Thoracic aorta (tissue), 2 donors: ENCODE measurements at regions not wholly inside any gene's neighbourhood (a gene's known extent, or its start where the extent isn't known, plus 50 kb on each side); places are given as distances from the start of the nearest gene placed in this dataset.

Source experiments
- ATAC-seq: fragments of 150-250 bp; one replicate; pipeline ENCODE4 v1.8.0; 2017; ENCODE audit warnings: low read depth; ENCODE audit not compliant: insufficient number of reproducible peaks, low FRiP score
- DNase-seq: peaks from one replicate; pipeline ENCODE4 v3.0.0-alpha.2; 2020; ENCODE audit warnings: low spot score
- H3K27ac ChIP-seq, 2 donors: fragments of 200-600 bp; sonication (generic); 1 replicate in 1 of 2; 2 replicates in 1 of 2; pipeline ENCODE4 v1.5.1; 2016; ENCODE audit warnings: mild to moderate bottlenecking in 2 of 2, moderate library complexity in 2 of 2
- H3K27me3 ChIP-seq: fragments of 200-600 bp; sonication (generic); replicated peaks from 2 replicates; pipeline ENCODE4 v1.6.0; 2016; ENCODE audit warnings: mild to moderate bottlenecking; ENCODE audit not compliant: insufficient read depth
- H3K36me3 ChIP-seq: fragments of 200-600 bp; sonication (generic); one replicate; pipeline ENCODE4 v1.5.1; 2016
- H3K4me1 ChIP-seq, 2 donors: fragments of 200-600 bp; sonication (generic); 1 replicate in 1 of 2; 2 replicates in 1 of 2; pipeline versions ENCODE4 v1.5.1 to v1.6.0; 2016; ENCODE audit warnings: low read depth in 2 of 2, mild to moderate bottlenecking in 1 of 2; ENCODE audit not compliant: control insufficient read depth in 1 of 2
- H3K4me3 ChIP-seq: fragments of 200-600 bp; sonication (generic); 2 replicates; pipeline ENCODE4 v1.5.1; 2016; ENCODE audit warnings: mild to moderate bottlenecking
- H3K9me3 ChIP-seq: fragments of 200-600 bp; sonication (generic); 2 replicates; pipeline ENCODE4 v1.5.1; 2016
- TF ChIP-seq, protein P1 (sequence below): fragments of 200-600 bp; sonication (generic); IDR thresholded peaks from one replicate; pipeline ENCODE4 v1.5.1; 2019; ENCODE audit warnings: antibody characterized with exemption

DNA sequence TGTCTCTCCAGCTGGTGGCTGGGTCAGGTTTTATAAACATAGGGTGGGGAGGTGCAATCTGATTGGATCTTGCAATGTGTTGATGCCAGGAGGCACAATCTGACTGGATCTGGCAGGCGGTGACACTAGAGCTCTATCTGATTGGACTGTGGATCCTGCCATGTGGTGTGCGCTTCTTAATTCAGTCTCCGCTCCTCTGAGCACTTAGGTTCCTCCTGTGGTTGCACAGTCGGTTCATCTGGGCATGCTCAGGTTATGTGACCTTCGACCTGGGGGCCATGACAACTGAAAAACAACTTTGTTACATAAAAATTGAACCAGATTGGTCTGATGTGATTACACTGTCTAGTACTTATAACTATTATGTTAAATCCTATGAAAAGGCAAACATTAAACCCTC lies 127.1 kb upstream of the SVIL start:
- Histone ChIP-seq H3K9me3 (no peaks in the 10 kb centered on the region), H3K4me3 (no peak overlapping the region), H3K27me3 (no peaks in the 10 kb centered on the region), H3K27ac (no peak overlapping the region), H3K4me1 (peaks cover 0 to 3% of the 10 kb centered on the region in 2 donors), H3K36me3 (no peaks in the 10 kb centered on the region)
- ATAC-seq = no peak
- TF ChIP-seq, protein P1, sequence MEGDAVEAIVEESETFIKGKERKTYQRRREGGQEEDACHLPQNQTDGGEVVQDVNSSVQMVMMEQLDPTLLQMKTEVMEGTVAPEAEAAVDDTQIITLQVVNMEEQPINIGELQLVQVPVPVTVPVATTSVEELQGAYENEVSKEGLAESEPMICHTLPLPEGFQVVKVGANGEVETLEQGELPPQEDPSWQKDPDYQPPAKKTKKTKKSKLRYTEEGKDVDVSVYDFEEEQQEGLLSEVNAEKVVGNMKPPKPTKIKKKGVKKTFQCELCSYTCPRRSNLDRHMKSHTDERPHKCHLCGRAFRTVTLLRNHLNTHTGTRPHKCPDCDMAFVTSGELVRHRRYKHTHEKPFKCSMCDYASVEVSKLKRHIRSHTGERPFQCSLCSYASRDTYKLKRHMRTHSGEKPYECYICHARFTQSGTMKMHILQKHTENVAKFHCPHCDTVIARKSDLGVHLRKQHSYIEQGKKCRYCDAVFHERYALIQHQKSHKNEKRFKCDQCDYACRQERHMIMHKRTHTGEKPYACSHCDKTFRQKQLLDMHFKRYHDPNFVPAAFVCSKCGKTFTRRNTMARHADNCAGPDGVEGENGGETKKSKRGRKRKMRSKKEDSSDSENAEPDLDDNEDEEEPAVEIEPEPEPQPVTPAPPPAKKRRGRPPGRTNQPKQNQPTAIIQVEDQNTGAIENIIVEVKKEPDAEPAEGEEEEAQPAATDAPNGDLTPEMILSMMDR = no peak
- no peak for DNase-seq

DNA sequence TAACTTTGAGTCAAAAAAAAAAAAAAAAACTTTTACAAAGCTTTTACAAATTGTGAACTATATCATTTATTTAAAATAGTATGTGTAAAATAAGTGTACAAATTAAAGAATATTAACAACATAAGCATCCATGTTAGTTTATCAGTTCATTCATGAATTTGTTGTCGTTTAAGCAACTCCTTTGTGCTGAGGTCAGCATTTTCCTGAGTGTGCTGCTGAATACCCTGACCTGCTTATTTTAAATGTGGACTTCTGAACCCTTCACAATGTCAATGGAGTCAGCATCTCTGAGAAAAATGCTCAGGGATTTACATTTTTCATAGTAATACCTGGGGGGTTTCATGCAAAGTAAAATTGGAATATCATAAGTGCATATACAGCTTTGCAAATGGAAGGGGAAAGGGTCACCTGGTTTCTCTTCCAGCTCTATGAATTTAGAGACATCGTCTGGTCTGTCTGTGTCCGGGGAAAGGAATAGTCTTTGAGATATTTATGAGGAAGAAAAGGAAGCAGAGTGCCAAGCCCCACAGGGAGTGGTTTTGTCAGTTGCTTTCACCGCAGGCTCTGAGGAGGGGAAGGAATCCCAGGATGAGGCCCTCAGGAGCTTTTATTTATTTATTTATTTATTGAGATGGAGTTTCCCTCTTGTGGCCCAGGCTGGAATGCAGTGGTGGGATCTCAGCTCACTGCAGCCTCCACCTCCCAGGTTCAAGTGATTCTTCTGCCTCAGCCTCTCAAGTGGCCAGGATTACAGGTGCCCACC lies 125.5 kb upstream of the SVIL start:
- no peaks in the 10 kb centered on the region for H3K9me3 ChIP-seq

GRCh38 chr10:29757551-29758297 lies 123.0 kb upstream of the SVIL start:
- DNase-seq (no peak), ATAC-seq (no peak)
- Histone ChIP-seq H3K4me3 (no peak overlapping the region), H3K36me3 (no peaks in the 10 kb centered on the region), H3K27me3 (no peaks in the 10 kb centered on the region), H3K9me3 (no peaks in the 10 kb centered on the region), H3K27ac (no peak overlapping the region), H3K4me1 (no peaks in the 10 kb centered on the region)
- TF ChIP-seq, protein P1 = no peak

More for the DNA sequence above, 125.5 kb upstream of the SVIL start:
- no peaks in the 10 kb centered on the region for H3K27me3 ChIP-seq
- H3K36me3 ChIP-seq = no peaks in the 10 kb centered on the region
- H3K4me1 ChIP-seq = peaks cover 0 to 3% of the 10 kb centered on the region in 2 donors
- H3K27ac ChIP-seq = no peak overlapping the region
- DNase-seq = no peak
- no peak overlapping the region for H3K4me3 ChIP-seq
- ATAC-seq = no peak
- TF ChIP-seq, protein P1 = no peak

DNA sequence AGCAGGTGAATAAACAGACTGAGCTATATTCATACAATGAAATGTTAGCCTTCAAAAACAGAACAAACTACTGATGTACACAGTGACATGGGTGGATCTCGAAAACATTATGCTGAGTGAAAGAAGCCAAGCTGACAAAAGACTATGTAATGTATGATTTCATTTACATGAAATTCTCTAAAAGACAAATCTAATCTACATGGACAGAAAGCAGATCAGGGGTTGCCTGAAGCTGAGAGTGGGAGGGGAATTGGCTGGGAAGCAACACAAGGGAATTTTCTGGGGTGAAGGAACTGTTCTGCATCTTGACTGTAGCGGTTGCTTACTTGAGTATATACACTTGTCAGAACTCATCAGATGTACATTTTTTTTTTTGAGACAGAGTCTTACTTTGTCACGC lies 121.7 kb upstream of the SVIL start:
- Histone ChIP-seq H3K9me3 (no peaks in the 10 kb centered on the region), H3K4me3 (no peak overlapping the region), H3K27ac (no peak overlapping the region), H3K36me3 (no peaks in the 10 kb centered on the region), H3K4me1 (peaks cover 0 to 3% of the 10 kb centered on the region in 2 donors), H3K27me3 (no peaks in the 10 kb centered on the region)
- TF ChIP-seq, protein P1 = no peak
- DNase-seq = no peak
- ATAC-seq = no peak

GRCh38 chr10:29753283-29753682 lies 118.5 kb upstream of the SVIL start:
- DNase-seq (no peak), ATAC-seq (no peak)
- Histone ChIP-seq H3K27me3 (no peaks in the 10 kb centered on the region), H3K4me1 (peaks cover 8 to 18% of the 10 kb centered on the region in 2 donors), H3K27ac (no peak overlapping the region), H3K9me3 (no peaks in the 10 kb centered on the region), H3K4me3 (no peak overlapping the region), H3K36me3 (no peaks in the 10 kb centered on the region)
- TF ChIP-seq, protein P1 = no peak
